ENCODE measurements at regions not wholly inside any gene's neighbourhood (a gene's known extent, or its start where the extent isn't known, plus 50 kb on each side); places are given as distances from the start of the nearest gene placed in this dataset.

- ATAC-seq (no peak), DNase-seq (no peak)
- Histone ChIP-seq H3K4me3 (no peak overlapping the region), H3K27ac (no peak overlapping the region), H3K4me1 (no peaks in the 10 kb centered on the region), H3K36me3 (no peaks in the 10 kb centered on the region), H3K27me3 (no peaks in the 10 kb centered on the region), H3K9me3 (no peaks in the 10 kb centered on the region)
- intact Hi-C loops (cut with DNase I): no loop called here
- TF ChIP-seq, protein P1, sequence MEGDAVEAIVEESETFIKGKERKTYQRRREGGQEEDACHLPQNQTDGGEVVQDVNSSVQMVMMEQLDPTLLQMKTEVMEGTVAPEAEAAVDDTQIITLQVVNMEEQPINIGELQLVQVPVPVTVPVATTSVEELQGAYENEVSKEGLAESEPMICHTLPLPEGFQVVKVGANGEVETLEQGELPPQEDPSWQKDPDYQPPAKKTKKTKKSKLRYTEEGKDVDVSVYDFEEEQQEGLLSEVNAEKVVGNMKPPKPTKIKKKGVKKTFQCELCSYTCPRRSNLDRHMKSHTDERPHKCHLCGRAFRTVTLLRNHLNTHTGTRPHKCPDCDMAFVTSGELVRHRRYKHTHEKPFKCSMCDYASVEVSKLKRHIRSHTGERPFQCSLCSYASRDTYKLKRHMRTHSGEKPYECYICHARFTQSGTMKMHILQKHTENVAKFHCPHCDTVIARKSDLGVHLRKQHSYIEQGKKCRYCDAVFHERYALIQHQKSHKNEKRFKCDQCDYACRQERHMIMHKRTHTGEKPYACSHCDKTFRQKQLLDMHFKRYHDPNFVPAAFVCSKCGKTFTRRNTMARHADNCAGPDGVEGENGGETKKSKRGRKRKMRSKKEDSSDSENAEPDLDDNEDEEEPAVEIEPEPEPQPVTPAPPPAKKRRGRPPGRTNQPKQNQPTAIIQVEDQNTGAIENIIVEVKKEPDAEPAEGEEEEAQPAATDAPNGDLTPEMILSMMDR (IDR thresholded peaks at IDR 0.05): no peak
Observed at GRCh38 chr11:87484566-87484965, 446.8 kb downstream of the TMEM135 start.

DNA sequence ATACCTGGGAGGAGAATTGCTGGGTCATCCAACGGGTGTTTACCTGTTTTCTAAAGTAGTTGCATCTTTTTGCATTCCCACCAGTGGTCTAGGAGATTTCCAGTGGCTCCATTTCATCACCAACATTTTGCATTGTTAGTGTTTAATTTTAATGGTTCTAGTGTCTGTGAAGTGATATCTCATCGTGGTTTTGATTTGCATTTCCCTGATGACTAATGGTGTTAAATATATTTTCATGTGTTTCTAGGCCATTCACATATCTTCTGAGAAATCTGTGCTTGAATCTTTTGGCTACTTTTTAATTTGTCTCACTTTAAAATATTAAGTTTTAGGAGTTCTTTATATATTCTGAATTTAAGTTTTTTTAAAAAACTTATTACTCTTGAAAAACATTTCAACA lies 439.6 kb downstream of the TMEM135 start:
- no peak for DNase-seq
- Histone ChIP-seq H3K27ac (no peak overlapping the region), H3K4me1 (no peaks in the 10 kb centered on the region), H3K27me3 (no peaks in the 10 kb centered on the region), H3K4me3 (no peak overlapping the region), H3K9me3 (no peaks in the 10 kb centered on the region), H3K36me3 (no peaks in the 10 kb centered on the region)
- TF ChIP-seq, protein P1 (IDR thresholded peaks at IDR 0.05): no peak
- no peak for ATAC-seq
- intact Hi-C loops (cut with DNase I): no loop called here

GRCh38 chr11:87473174-87473573 lies 435.4 kb downstream of the TMEM135 start:
- Histone ChIP-seq H3K27ac (no peak overlapping the region), H3K36me3 (no peaks in the 10 kb centered on the region), H3K27me3 (no peaks in the 10 kb centered on the region), H3K9me3 (no peaks in the 10 kb centered on the region), H3K4me3 (no peak overlapping the region), H3K4me1 (no peaks in the 10 kb centered on the region)
- DNase-seq: no peak
- intact Hi-C loops (cut with DNase I): no loop called here
- peak; percentile 41 for ATAC-seq
- TF ChIP-seq, protein P1 (IDR thresholded peaks at IDR 0.05): no peak

GRCh38 chr11:87466223-87466622 lies 428.5 kb downstream of the TMEM135 start:
- Histone ChIP-seq H3K9me3 (no peaks in the 10 kb centered on the region), H3K27ac (no peak overlapping the region), H3K36me3 (no peaks in the 10 kb centered on the region), H3K27me3 (no peaks in the 10 kb centered on the region), H3K4me3 (no peak overlapping the region), H3K4me1 (no peaks in the 10 kb centered on the region)
- DNase-seq: peak in 2 of 4 donors; percentile 78 to 86
- intact Hi-C loops (cut with DNase I): no loop called here
- TF ChIP-seq, protein P1 (IDR thresholded peaks at IDR 0.05): no peak
- peak; percentile 67 for ATAC-seq

GRCh38 chr11:87465716-87466115 lies 428.0 kb downstream of the TMEM135 start:
- no peaks in the 10 kb centered on the region for H3K9me3 ChIP-seq
- no peaks in the 10 kb centered on the region for H3K36me3 ChIP-seq
- H3K27me3 ChIP-seq: no peaks in the 10 kb centered on the region
- H3K4me3 ChIP-seq: no peak overlapping the region
- H3K27ac ChIP-seq: no peak overlapping the region
- H3K4me1 ChIP-seq: no peaks in the 10 kb centered on the region
- ATAC-seq: no peak
- peak in 2 of 4 donors; percentile 11 to 15 for DNase-seq
- TF ChIP-seq, protein P1 (IDR thresholded peaks at IDR 0.05): no peak
- intact Hi-C loops (cut with DNase I): no loop called here
